Body of pancreas (tissue), 4 donors: ENCODE measurements at regions not wholly inside any gene's neighbourhood (a gene's known extent, or its start where the extent isn't known, plus 50 kb on each side); places are given as distances from the start of the nearest gene placed in this dataset.

Source experiments
- CTCF ChIP-seq, 7 experiments: fragments of 450-650 bp in 4 of 7; fragments of 200-600 bp in 3 of 7; sonication (generic) in 3 of 7; IDR thresholded peaks; one replicate each; pipeline ENCODE4 v1.5.1; 2016 to 2019; ENCODE audit warnings: antibody characterized with exemption in 7 of 7
- POLR2A ChIP-seq, 3 donors: fragments of 450-650 bp; IDR thresholded peaks; one replicate each; pipeline ENCODE4 v1.6.1; 2016; ENCODE audit warnings: antibody characterized with exemption in 3 of 3, mild to moderate bottlenecking in 2 of 3

- TF ChIP-seq CTCF (IDR thresholded peaks at IDR 0.05) (no peak), POLR2A (IDR thresholded peaks at IDR 0.05) (no peak)
Measured at GRCh38 chr9:13330396-13331004, 51.0 kb upstream of the MPDZ start.
